GM23338 (cell line): ENCODE measurements at regions not wholly inside any gene's neighbourhood (a gene's known extent, or its start where the extent isn't known, plus 50 kb on each side); places are given as distances from the start of the nearest gene placed in this dataset.

ENCODE experiments used
- CTCF ChIP-seq, 2 experiments: fragments of 200-600 bp in 1 of 2; sonication (generic) in 1 of 2; conservative IDR thresholded peaks; 2 replicates each; pipeline versions ENCODE4 v1.5.1 to v1.6.1; 2016 to 2017; ENCODE audit warnings: antibody characterized with exemption in 2 of 2, low read depth in 2 of 2, mild to moderate bottlenecking in 2 of 2, moderate library complexity in 1 of 2
- ETS1 ChIP-seq: IDR thresholded peaks from 2 replicates; pipeline ENCODE4 v1.6.1; 2016; ENCODE audit warnings: antibody characterized with exemption
- EZH2 ChIP-seq: fragments of 200-600 bp; sonication (generic); IDR thresholded peaks from one replicate; pipeline ENCODE4 v1.8.0; 2017; ENCODE audit warnings: antibody characterized with exemption, mild to moderate bottlenecking, low read depth; ENCODE audit not compliant: unreplicated experiment
- EZH2phosphoT487 ChIP-seq: fragments of 200-600 bp; sonication (generic); IDR thresholded peaks from one replicate; pipeline ENCODE4 v1.8.1; 2018; ENCODE audit warnings: antibody characterized with exemption; ENCODE audit not compliant: unreplicated experiment
- NANOG ChIP-seq: IDR thresholded peaks from 2 replicates; pipeline ENCODE4 v1.6.1; 2016; ENCODE audit warnings: antibody characterized with exemption, borderline replicate concordance
- POLR2AphosphoS5 ChIP-seq: IDR thresholded peaks from 2 replicates; pipeline ENCODE4 v1.6.1; 2016; ENCODE audit warnings: antibody characterized with exemption, low read depth
- REST ChIP-seq: IDR thresholded peaks from one replicate; pipeline ENCODE4 v1.6.1; 2018; ENCODE audit warnings: antibody characterized with exemption; ENCODE audit not compliant: unreplicated experiment
- STAT1 ChIP-seq: IDR thresholded peaks from one replicate; pipeline ENCODE4 v1.6.1; 2016; ENCODE audit warnings: antibody characterized with exemption; ENCODE audit not compliant: unreplicated experiment
- ZNF114 ChIP-seq: fragments of 250-450 bp; sonication (Bioruptor Pico); IDR thresholded peaks from 2 replicates; pipeline ENCODE4 v1.5.0; 2020; ENCODE audit warnings: mild to moderate bottlenecking, moderate library complexity

- TF ChIP-seq REST, result no peak
- TF ChIP-seq NANOG, result no peak
- no peak for TF ChIP-seq CTCF (conservative IDR thresholded peaks at IDR 0.05; ENCODE audit: low read depth in 2 of 2)
- TF ChIP-seq POLR2AphosphoS5, result no peak
- no peak for TF ChIP-seq EZH2
- no peak for TF ChIP-seq EZH2phosphoT487
- no peak for TF ChIP-seq ETS1
- no peak for TF ChIP-seq STAT1
- TF ChIP-seq ZNF114, result no peak
These were observed 176.7 kb downstream of the TRIM33 start for GRCh38 chr1:114334297-114334696.
